Mesothelial cell of epicardium (in vitro differentiated cells): ENCODE measurements at regions not wholly inside any gene's neighbourhood (a gene's known extent, or its start where the extent isn't known, plus 50 kb on each side); places are given as distances from the start of the nearest gene placed in this dataset.

ENCODE experiments used
- DNase-seq, 2 experiments: peaks; one replicate each; pipeline ENCODE4 v3.0.0; 2021; ENCODE audit warnings: low spot score in 2 of 2; ENCODE audit not compliant: unreplicated experiment in 2 of 2
- H3K27ac Mint-ChIP-seq: 2 replicates; pipeline ENCODE4 v1.8.0; 2021; ENCODE audit warnings: mixed read lengths
- H3K27me3 Mint-ChIP-seq: 2 replicates; pipeline ENCODE4 v1.8.0; 2021; ENCODE audit warnings: low read depth, mixed read lengths
- H3K36me3 Mint-ChIP-seq: 2 replicates; pipeline ENCODE4 v1.8.0; 2021; ENCODE audit warnings: mixed read lengths
- H3K4me1 Mint-ChIP-seq: 2 replicates; pipeline ENCODE4 v1.8.0; 2021; ENCODE audit warnings: mixed read lengths
- H3K4me3 Mint-ChIP-seq: 2 replicates; pipeline ENCODE4 v1.8.0; 2021; ENCODE audit warnings: mild to moderate bottlenecking, moderate library complexity, mixed read lengths
- H3K9me3 Mint-ChIP-seq: 2 replicates; pipeline ENCODE4 v1.8.0; 2021; ENCODE audit warnings: mixed read lengths
- CTCF ChIP-seq: fragments of 200-600 bp; sonication (generic); IDR thresholded peaks from one replicate; pipeline ENCODE4 v1.5.0; 2021; ENCODE audit warnings: antibody characterized with exemption; ENCODE audit not compliant: unreplicated experiment

- H3K36me3 Mint-ChIP-seq = no peaks in the 10 kb centered on the region
These were observed 244.6 kb downstream of the NPHP4 start for GRCh38 chr1:5747426-5748285.

GRCh38 chr1:5746611-5747425, 245.4 kb downstream of the NPHP4 start:
- no peak overlapping the region for H3K27ac Mint-ChIP-seq
- no peak for DNase-seq
- H3K4me1 Mint-ChIP-seq = peaks cover 11% of the 10 kb centered on the region
- peaks cover 19% of the 10 kb centered on the region for H3K27me3 Mint-ChIP-seq
- no peaks in the 10 kb centered on the region for H3K36me3 Mint-ChIP-seq
- TF ChIP-seq CTCF = no peak
- peaks cover 3% of the 10 kb centered on the region for H3K9me3 Mint-ChIP-seq
- no peak overlapping the region for H3K4me3 Mint-ChIP-seq

More at GRCh38 chr1:5747426-5748285, 244.6 kb downstream of the NPHP4 start:
- no peak for TF ChIP-seq CTCF
- H3K27me3 Mint-ChIP-seq = peaks cover 18% of the 10 kb centered on the region
- H3K9me3 Mint-ChIP-seq = no peaks in the 10 kb centered on the region
- no peak overlapping the region for H3K27ac Mint-ChIP-seq
- no peak for DNase-seq
- peaks cover 14% of the 10 kb centered on the region for H3K4me1 Mint-ChIP-seq
- no peak overlapping the region for H3K4me3 Mint-ChIP-seq

GRCh38 chr1:5745800-5746610, 246.2 kb downstream of the NPHP4 start:
- peak; percentile 53 to 86 for DNase-seq
- Mint-ChIP-seq H3K27me3 (peaks cover 19% of the 10 kb centered on the region), H3K9me3 (peaks cover 3% of the 10 kb centered on the region), H3K4me1 (peaks cover 11% of the 10 kb centered on the region), H3K36me3 (no peaks in the 10 kb centered on the region), H3K27ac (no peak overlapping the region), H3K4me3 (no peak overlapping the region)
- TF ChIP-seq CTCF = peak; percentile 99

GRCh38 chr1:5744911-5745799, 247.1 kb downstream of the NPHP4 start:
- no peak for TF ChIP-seq CTCF
- H3K4me3 Mint-ChIP-seq = no peak overlapping the region
- H3K36me3 Mint-ChIP-seq = no peaks in the 10 kb centered on the region
- peaks cover 11% of the 10 kb centered on the region for H3K4me1 Mint-ChIP-seq
- peaks cover 19% of the 10 kb centered on the region for H3K27me3 Mint-ChIP-seq
- no peak overlapping the region for H3K27ac Mint-ChIP-seq
- no peak for DNase-seq
- H3K9me3 Mint-ChIP-seq = peaks cover 3% of the 10 kb centered on the region
